ENCODE measurements at regions not wholly inside any gene's neighbourhood (a gene's known extent, or its start where the extent isn't known, plus 50 kb on each side); places are given as distances from the start of the nearest gene placed in this dataset.

GRCh38 chr4:26085551-26085950 lies 171.5 kb downstream of the SMIM20 start:
- no peaks in the 10 kb centered on the region for H3K36me3 ChIP-seq
- WGBS = 94% methylated on average over 3 of the region's 3 CpGs
- peaks cover 0 to 6% (median 5%) of the 10 kb centered on the region in 4 donors for H3K9me3 ChIP-seq
- intact Hi-C loops (cut with DNase I) = no loop called here
- H3K27me3 ChIP-seq = no peaks in the 10 kb centered on the region
- no peak for TF ChIP-seq POLR2AphosphoS5 (IDR thresholded peaks at IDR 0.05)
- no peak for TF ChIP-seq POLR2A (IDR thresholded peaks at IDR 0.05; ENCODE audit: low read depth)
- TF ChIP-seq CTCF (IDR thresholded peaks at IDR 0.05) = no peak
- TF ChIP-seq EP300 (IDR thresholded peaks at IDR 0.05) = no peak
- peaks cover 0 to 30% (median 17%) of the 10 kb centered on the region in 4 donors for H3K4me1 ChIP-seq
- H3K4me3 ChIP-seq = no peak overlapping the region
- DNase-seq (ENCODE audit: extremely low spot score) = no peak
- no peak overlapping the region for H3K27ac ChIP-seq (replicated peaks in 1 of 4)

- Histone ChIP-seq H3K36me3 (no peaks in the 10 kb centered on the region), H3K9me3 (peaks cover 0 to 16% (median 13%) of the 10 kb centered on the region in 4 donors), H3K27me3 (no peaks in the 10 kb centered on the region), H3K4me3 (no peak overlapping the region), H3K4me1 (peaks cover 0 to 26% (median 16%) of the 10 kb centered on the region in 4 donors), H3K27ac (replicated peaks in 1 of 4) (peak overlapping the region in 1 of 4 donors; percentile 10)
- no peak for TF ChIP-seq EP300 (IDR thresholded peaks at IDR 0.05)
- no peak for TF ChIP-seq POLR2AphosphoS5 (IDR thresholded peaks at IDR 0.05)
- TF ChIP-seq CTCF (IDR thresholded peaks at IDR 0.05) = no peak
- TF ChIP-seq POLR2A (IDR thresholded peaks at IDR 0.05; ENCODE audit: low read depth) = no peak
- 67% methylated on average over 10 of the region's 10 CpGs for WGBS
- intact Hi-C loops (cut with DNase I) = no loop called here
- DNase-seq (ENCODE audit: extremely low spot score) = no peak
Measured at GRCh38 chr4:26086621-26087441, 172.8 kb downstream of the SMIM20 start.

- peaks cover 0 to 16% (median 13%) of the 10 kb centered on the region in 4 donors for H3K9me3 ChIP-seq
- H3K36me3 ChIP-seq = no peaks in the 10 kb centered on the region
- H3K27me3 ChIP-seq = no peaks in the 10 kb centered on the region
- DNase-seq (ENCODE audit: extremely low spot score) = no peak
- WGBS = 37% methylated on average over 4 of the region's 4 CpGs
- intact Hi-C loops (cut with DNase I) = no loop called here
- H3K4me3 ChIP-seq = no peak overlapping the region
- peaks cover 0 to 22% (median 14%) of the 10 kb centered on the region in 4 donors for H3K4me1 ChIP-seq
- peak overlapping the region in 2 of 4 donors; percentile 21 to 46 for H3K27ac ChIP-seq (replicated peaks in 1 of 4)
- TF ChIP-seq POLR2AphosphoS5 (IDR thresholded peaks at IDR 0.05) (peak in 1 of 2 donors; percentile 20), CTCF (IDR thresholded peaks at IDR 0.05) (no peak)
Measured at GRCh38 chr4:26088433-26088928, 174.5 kb downstream of the SMIM20 start.

- no peak overlapping the region for H3K4me3 ChIP-seq
- H3K4me1 ChIP-seq = peaks cover 0 to 6% (median 4%) of the 10 kb centered on the region in 4 donors
- TF ChIP-seq POLR2AphosphoS5 (IDR thresholded peaks at IDR 0.05) (no peak), CTCF (IDR thresholded peaks at IDR 0.05) (no peak), EP300 (IDR thresholded peaks at IDR 0.05) (no peak), POLR2A (IDR thresholded peaks at IDR 0.05; ENCODE audit: low read depth) (no peak)
- 82% methylated on average over 3 of the region's 3 CpGs for WGBS
- no peak for DNase-seq (ENCODE audit: extremely low spot score)
- H3K27me3 ChIP-seq = no peaks in the 10 kb centered on the region
- peaks cover 0 to 18% (median 15%) of the 10 kb centered on the region in 4 donors for H3K9me3 ChIP-seq
- intact Hi-C loops (cut with DNase I) = no loop called here
- no peak overlapping the region for H3K27ac ChIP-seq (replicated peaks in 1 of 4)
- no peaks in the 10 kb centered on the region for H3K36me3 ChIP-seq
Measured at GRCh38 chr4:26093551-26093950, 179.5 kb downstream of the SMIM20 start.

Data from esophagus muscularis mucosa (tissue), 4 donors.